Suppressor macrophage treated with lipopolysaccharide for 4 hours (primary cell): ENCODE measurements at regions not wholly inside any gene's neighbourhood (a gene's known extent, or its start where the extent isn't known, plus 50 kb on each side); places are given as distances from the start of the nearest gene placed in this dataset.

Source experiments
- DNase-seq: peaks from one replicate; pipeline ENCODE4 v3.0.0-alpha.2; 2020

GRCh38 chr2:201969241-201969937 lies 64.3 kb upstream of the FZD7 start:
- DNase-seq = no peak

GRCh38 chr2:201969938-201970785 lies 63.5 kb upstream of the FZD7 start:
- DNase-seq = peak; percentile 5

- DNase-seq = no peak
Observed at GRCh38 chr2:201970786-201971108, 62.9 kb upstream of the FZD7 start.

GRCh38 chr2:201971531-201972228 lies 62.0 kb upstream of the FZD7 start:
- DNase-seq = no peak

GRCh38 chr2:201972621-201973255 lies 60.9 kb upstream of the FZD7 start:
- no peak for DNase-seq

GRCh38 chr2:201973305-201973928 lies 60.2 kb upstream of the FZD7 start:
- no peak for DNase-seq

GRCh38 chr2:201974171-201975100 lies 59.2 kb upstream of the FZD7 start:
- no peak for DNase-seq

GRCh38 chr2:201975434-201975833 lies 58.2 kb upstream of the FZD7 start:
- DNase-seq = no peak

GRCh38 chr2:201975964-201976612 lies 57.6 kb upstream of the FZD7 start:
- no peak for DNase-seq

- DNase-seq = no peak
Observed at GRCh38 chr2:201977651-201978050, 56.0 kb upstream of the FZD7 start.

- no peak for DNase-seq
Observed at GRCh38 chr2:201978333-201978732, 55.3 kb upstream of the FZD7 start.

- no peak for DNase-seq
Observed at GRCh38 chr2:201978986-201979385, 54.7 kb upstream of the FZD7 start.

- DNase-seq = no peak
Observed at GRCh38 chr2:201980389-201980821, 53.2 kb upstream of the FZD7 start.

- DNase-seq = no peak
Observed at GRCh38 chr2:201980946-201981345, 52.7 kb upstream of the FZD7 start.

- DNase-seq = no peak
Observed at GRCh38 chr2:201983174-201983573, 50.5 kb upstream of the FZD7 start.

GRCh38 chr2:201983800-201984199 lies 49.9 kb upstream of the FZD7 start:
- DNase-seq = no peak
